GM06990 (cell line): ENCODE measurements at regions not wholly inside any gene's neighbourhood (a gene's known extent, or its start where the extent isn't known, plus 50 kb on each side); places are given as distances from the start of the nearest gene placed in this dataset.

Source experiments
- DNase-seq: peaks from one replicate; pipeline ENCODE4 v3.0.0-alpha.2; 2011; ENCODE audit not compliant: insufficient read length; ENCODE audit errors: extremely low read depth
- H3K27me3 ChIP-seq: replicated peaks from 2 replicates; pipeline ENCODE4 v1.6.0; 2011; ENCODE audit warnings: low read length; ENCODE audit not compliant: control insufficient read depth, insufficient read depth
- H3K36me3 ChIP-seq: 2 replicates; pipeline ENCODE4 v1.5.1; 2011; ENCODE audit warnings: low read length; ENCODE audit not compliant: control insufficient read depth, insufficient read depth
- H3K4me3 ChIP-seq: replicated peaks from 2 replicates; pipeline ENCODE4 v1.5.1; 2011; ENCODE audit warnings: low read depth, mild to moderate bottlenecking, control low read depth, low read length
- CTCF ChIP-seq: IDR thresholded peaks from 2 replicates; pipeline ENCODE4 v1.5.1; 2011; ENCODE audit warnings: low read length, control low read depth, mild to moderate bottlenecking, inconsistent platforms; ENCODE audit not compliant: insufficient read depth, poor library complexity, severe bottlenecking

GRCh38 chr1:58836408-58836807, 52.6 kb upstream of the JUN start:
- no peak for TF ChIP-seq CTCF
- Histone ChIP-seq H3K36me3 (no peaks in the 10 kb centered on the region), H3K27me3 (no peaks in the 10 kb centered on the region), H3K4me3 (no peak overlapping the region)
- DNase-seq, result no peak

- Histone ChIP-seq H3K36me3 (no peaks in the 10 kb centered on the region), H3K27me3 (no peaks in the 10 kb centered on the region), H3K4me3 (no peak overlapping the region)
- no peak for TF ChIP-seq CTCF
- DNase-seq, result no peak
Observed at GRCh38 chr1:58837886-58838285, 54.0 kb upstream of the JUN start.

GRCh38 chr1:58839147-58839795, 55.4 kb upstream of the JUN start:
- no peak for TF ChIP-seq CTCF
- no peak overlapping the region for H3K4me3 ChIP-seq
- no peak for DNase-seq
- H3K36me3 ChIP-seq, result no peaks in the 10 kb centered on the region
- no peaks in the 10 kb centered on the region for H3K27me3 ChIP-seq

GRCh38 chr1:58839846-58840835, 56.3 kb upstream of the JUN start:
- DNase-seq, result no peak
- Histone ChIP-seq H3K36me3 (no peaks in the 10 kb centered on the region), H3K4me3 (no peak overlapping the region), H3K27me3 (no peaks in the 10 kb centered on the region)
- TF ChIP-seq CTCF, result no peak

- peak; percentile 61 for TF ChIP-seq CTCF
- Histone ChIP-seq H3K27me3 (no peaks in the 10 kb centered on the region), H3K4me3 (no peak overlapping the region), H3K36me3 (no peaks in the 10 kb centered on the region)
- no peak for DNase-seq
Observed at GRCh38 chr1:58841455-58841854, 57.6 kb upstream of the JUN start.
